Testis (tissue), 2 donors: ENCODE measurements at regions not wholly inside any gene's neighbourhood (a gene's known extent, or its start where the extent isn't known, plus 50 kb on each side); places are given as distances from the start of the nearest gene placed in this dataset.

Source experiments
- DNase-seq: peaks from one replicate; pipeline ENCODE4 v3.0.0-alpha.2; 2019
- H3K27ac ChIP-seq, 2 donors: fragments of 200-600 bp; sonication (generic); one replicate each; pipeline ENCODE4 v1.5.1; 2019
- H3K27me3 ChIP-seq: fragments of 200-600 bp; sonication (generic); one replicate; pipeline ENCODE4 v1.5.1; 2019
- H3K36me3 ChIP-seq: fragments of 200-600 bp; sonication (generic); one replicate; pipeline ENCODE4 v1.5.1; 2017; ENCODE audit warnings: low read depth; ENCODE audit errors: missing control alignments
- H3K4me1 ChIP-seq: fragments of 200-600 bp; sonication (generic); one replicate; pipeline ENCODE4 v1.5.1; 2019
- H3K4me3 ChIP-seq, 2 donors: fragments of 200-600 bp; sonication (generic); one replicate each; pipeline ENCODE4 v1.5.1; 2017 to 2019
- H3K9me3 ChIP-seq: fragments of 200-600 bp; sonication (generic); one replicate; pipeline ENCODE4 v1.5.1; 2017
- POLR2A ChIP-seq: fragments of 450-650 bp; IDR thresholded peaks from one replicate; pipeline ENCODE4 v1.6.1; 2017; ENCODE audit warnings: antibody characterized with exemption, mild to moderate bottlenecking, moderate library complexity
- WGBS, 2 donors: methylation state at CpG; one replicate each; pipeline ENCODE4 v1.1.5; 2018; 5-methylcytosine and 5-hydroxymethylcytosine counted together
- intact Hi-C: fragments of 100-400 bp; cut with DNase I; formaldehyde crosslinking; loops from one replicate; pipeline ENCODE4 v1.15.1; 2023; ENCODE audit warnings: low total_unique reads
- TF ChIP-seq, protein P1 (sequence below), 3 experiments: fragments of 450-650 bp in 2 of 3; fragments of 200-600 bp in 1 of 3; sonication (generic) in 1 of 3; IDR thresholded peaks; one replicate each; pipeline ENCODE4 v1.5.1; 2016 to 2019; ENCODE audit warnings: antibody characterized with exemption in 3 of 3, mild to moderate bottlenecking in 2 of 3, moderate library complexity in 1 of 3

- intact Hi-C loops = no loop called here
- 79 to 84% methylated on average over 2 of the region's 2 CpGs for WGBS, 2 donors
- Histone ChIP-seq H3K4me1 (no peaks in the 10 kb centered on the region), H3K36me3 (no peaks in the 10 kb centered on the region), H3K9me3 (no peaks in the 10 kb centered on the region), H3K27me3 (no peaks in the 10 kb centered on the region), H3K27ac (no peak overlapping the region), H3K4me3 (no peak overlapping the region)
- DNase-seq = no peak
- TF ChIP-seq POLR2A = no peak
- TF ChIP-seq, protein P1, sequence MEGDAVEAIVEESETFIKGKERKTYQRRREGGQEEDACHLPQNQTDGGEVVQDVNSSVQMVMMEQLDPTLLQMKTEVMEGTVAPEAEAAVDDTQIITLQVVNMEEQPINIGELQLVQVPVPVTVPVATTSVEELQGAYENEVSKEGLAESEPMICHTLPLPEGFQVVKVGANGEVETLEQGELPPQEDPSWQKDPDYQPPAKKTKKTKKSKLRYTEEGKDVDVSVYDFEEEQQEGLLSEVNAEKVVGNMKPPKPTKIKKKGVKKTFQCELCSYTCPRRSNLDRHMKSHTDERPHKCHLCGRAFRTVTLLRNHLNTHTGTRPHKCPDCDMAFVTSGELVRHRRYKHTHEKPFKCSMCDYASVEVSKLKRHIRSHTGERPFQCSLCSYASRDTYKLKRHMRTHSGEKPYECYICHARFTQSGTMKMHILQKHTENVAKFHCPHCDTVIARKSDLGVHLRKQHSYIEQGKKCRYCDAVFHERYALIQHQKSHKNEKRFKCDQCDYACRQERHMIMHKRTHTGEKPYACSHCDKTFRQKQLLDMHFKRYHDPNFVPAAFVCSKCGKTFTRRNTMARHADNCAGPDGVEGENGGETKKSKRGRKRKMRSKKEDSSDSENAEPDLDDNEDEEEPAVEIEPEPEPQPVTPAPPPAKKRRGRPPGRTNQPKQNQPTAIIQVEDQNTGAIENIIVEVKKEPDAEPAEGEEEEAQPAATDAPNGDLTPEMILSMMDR (IDR thresholded peaks at IDR 0.05) = no peak
Measured at GRCh38 chr4:126595643-126596042, 1037.1 kb upstream of the INTU start.

GRCh38 chr4:126599746-126600145, 1033.0 kb upstream of the INTU start:
- intact Hi-C loops = no loop called here
- Histone ChIP-seq H3K9me3 (no peaks in the 10 kb centered on the region), H3K36me3 (no peaks in the 10 kb centered on the region), H3K4me3 (no peak overlapping the region), H3K27ac (no peak overlapping the region), H3K27me3 (no peaks in the 10 kb centered on the region), H3K4me1 (no peaks in the 10 kb centered on the region)
- 88 to 93% methylated on average over 4 of the region's 4 CpGs for WGBS, 2 donors
- no peak for DNase-seq
- no peak for TF ChIP-seq POLR2A
- TF ChIP-seq, protein P1 (IDR thresholded peaks at IDR 0.05) = no peak

- intact Hi-C loops = no loop called here
- no peak for DNase-seq
- no peak for TF ChIP-seq POLR2A
- TF ChIP-seq, protein P1 (IDR thresholded peaks at IDR 0.05) = no peak
- Histone ChIP-seq H3K27ac (no peak overlapping the region), H3K9me3 (no peaks in the 10 kb centered on the region), H3K4me3 (no peak overlapping the region), H3K4me1 (no peaks in the 10 kb centered on the region), H3K27me3 (no peaks in the 10 kb centered on the region), H3K36me3 (no peaks in the 10 kb centered on the region)
- 75% methylated on average over 1 of the region's 1 CpG for WGBS, 2 donors
Measured at GRCh38 chr4:126603210-126603609, 1029.5 kb upstream of the INTU start.

GRCh38 chr4:126603825-126604224, 1028.9 kb upstream of the INTU start:
- Histone ChIP-seq H3K36me3 (no peaks in the 10 kb centered on the region), H3K27ac (no peak overlapping the region), H3K4me1 (no peaks in the 10 kb centered on the region), H3K27me3 (no peaks in the 10 kb centered on the region), H3K9me3 (no peaks in the 10 kb centered on the region), H3K4me3 (no peak overlapping the region)
- 90 to 91% methylated on average over 2 of the region's 2 CpGs for WGBS, 2 donors
- DNase-seq = no peak
- TF ChIP-seq POLR2A = no peak
- TF ChIP-seq, protein P1 (IDR thresholded peaks at IDR 0.05) = no peak
- intact Hi-C loops = no loop called here

DNA sequence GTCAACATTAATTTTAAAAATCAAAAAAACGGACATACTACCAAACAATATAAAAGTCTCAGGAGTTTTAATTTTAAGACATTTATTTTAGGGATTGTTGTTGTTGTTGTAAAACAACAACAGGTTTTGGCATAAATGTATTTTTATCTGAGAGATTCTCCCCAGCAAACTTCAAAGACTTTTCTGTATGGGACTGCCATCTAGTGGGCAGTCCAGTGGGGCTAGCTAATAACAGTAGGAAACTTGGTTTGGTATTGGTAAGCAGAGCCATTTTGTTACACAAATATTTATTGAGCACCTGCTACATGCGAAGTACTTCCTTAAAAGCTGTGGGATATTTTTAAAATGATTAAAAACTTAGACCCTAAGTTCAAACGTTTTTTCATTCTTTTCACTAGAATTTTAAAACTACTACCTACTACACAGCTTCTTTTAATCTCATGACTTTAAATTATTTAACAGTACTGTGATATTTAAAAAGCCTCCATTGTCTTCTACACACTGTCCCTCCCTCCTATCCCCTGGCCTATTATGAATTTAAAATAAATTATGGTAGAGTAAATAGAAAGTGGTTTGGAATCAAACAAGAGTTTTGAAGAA, 1028.4 kb upstream of the INTU start:
- H3K36me3 ChIP-seq = no peaks in the 10 kb centered on the region
- no peak overlapping the region for H3K27ac ChIP-seq
- H3K9me3 ChIP-seq = no peaks in the 10 kb centered on the region
- no peaks in the 10 kb centered on the region for H3K27me3 ChIP-seq
- peak; percentile 61 for DNase-seq
- intact Hi-C loops = no loop called here
- WGBS, 2 donors = 45 to 57% methylated on average over 3 of the region's 3 CpGs
- no peaks in the 10 kb centered on the region for H3K4me1 ChIP-seq
- no peak overlapping the region for H3K4me3 ChIP-seq
- TF ChIP-seq POLR2A = no peak
- TF ChIP-seq, protein P1 (IDR thresholded peaks at IDR 0.05) = peak; percentile 28 to 65 (median 43)
